ENCODE measurements at regions not wholly inside any gene's neighbourhood (a gene's known extent, or its start where the extent isn't known, plus 50 kb on each side); places are given as distances from the start of the nearest gene placed in this dataset.

DNA sequence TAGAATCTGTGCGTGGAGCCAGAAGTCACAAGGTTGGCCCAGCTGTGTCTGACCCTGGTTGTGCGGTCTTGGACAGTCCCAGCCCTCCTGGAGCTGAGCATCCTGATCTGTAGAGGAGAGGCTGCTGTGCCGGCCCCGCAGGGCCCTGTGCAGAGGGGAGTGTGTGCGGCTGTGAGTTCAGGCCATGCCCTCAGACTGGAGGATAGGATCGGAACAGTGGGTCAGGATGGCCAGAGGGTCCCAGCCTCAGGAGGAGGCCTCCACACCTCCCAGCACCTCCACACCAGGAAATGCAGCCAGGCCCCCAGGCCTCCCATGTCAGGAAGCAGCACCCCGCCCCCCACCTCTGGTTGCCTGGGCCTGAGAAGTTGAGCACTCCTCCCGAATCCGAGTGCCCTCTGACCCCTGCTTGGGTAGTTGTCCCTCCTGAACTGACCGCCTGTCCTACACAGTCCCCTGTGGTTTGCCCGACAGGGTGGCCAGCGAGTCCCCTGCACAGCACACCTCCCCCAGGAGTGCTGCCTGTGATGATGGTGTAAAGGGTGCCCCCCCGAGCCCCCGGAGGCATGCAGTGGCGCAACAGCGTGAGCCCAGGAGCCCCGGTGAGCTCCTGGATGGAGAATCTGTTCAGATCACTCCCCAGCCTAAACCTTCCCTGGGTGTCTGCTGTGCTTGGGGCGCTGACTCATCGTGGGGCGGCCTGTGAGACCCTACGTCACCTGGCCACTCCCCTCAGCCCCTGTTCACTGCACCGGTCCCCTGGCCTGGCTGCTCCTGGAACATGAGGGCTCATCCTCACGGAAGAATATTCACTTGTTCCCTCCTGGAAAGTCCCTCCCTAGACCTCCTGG, 285.2 kb downstream of the SEC14L1 start (continued):
- TF ChIP-seq, protein P1, sequence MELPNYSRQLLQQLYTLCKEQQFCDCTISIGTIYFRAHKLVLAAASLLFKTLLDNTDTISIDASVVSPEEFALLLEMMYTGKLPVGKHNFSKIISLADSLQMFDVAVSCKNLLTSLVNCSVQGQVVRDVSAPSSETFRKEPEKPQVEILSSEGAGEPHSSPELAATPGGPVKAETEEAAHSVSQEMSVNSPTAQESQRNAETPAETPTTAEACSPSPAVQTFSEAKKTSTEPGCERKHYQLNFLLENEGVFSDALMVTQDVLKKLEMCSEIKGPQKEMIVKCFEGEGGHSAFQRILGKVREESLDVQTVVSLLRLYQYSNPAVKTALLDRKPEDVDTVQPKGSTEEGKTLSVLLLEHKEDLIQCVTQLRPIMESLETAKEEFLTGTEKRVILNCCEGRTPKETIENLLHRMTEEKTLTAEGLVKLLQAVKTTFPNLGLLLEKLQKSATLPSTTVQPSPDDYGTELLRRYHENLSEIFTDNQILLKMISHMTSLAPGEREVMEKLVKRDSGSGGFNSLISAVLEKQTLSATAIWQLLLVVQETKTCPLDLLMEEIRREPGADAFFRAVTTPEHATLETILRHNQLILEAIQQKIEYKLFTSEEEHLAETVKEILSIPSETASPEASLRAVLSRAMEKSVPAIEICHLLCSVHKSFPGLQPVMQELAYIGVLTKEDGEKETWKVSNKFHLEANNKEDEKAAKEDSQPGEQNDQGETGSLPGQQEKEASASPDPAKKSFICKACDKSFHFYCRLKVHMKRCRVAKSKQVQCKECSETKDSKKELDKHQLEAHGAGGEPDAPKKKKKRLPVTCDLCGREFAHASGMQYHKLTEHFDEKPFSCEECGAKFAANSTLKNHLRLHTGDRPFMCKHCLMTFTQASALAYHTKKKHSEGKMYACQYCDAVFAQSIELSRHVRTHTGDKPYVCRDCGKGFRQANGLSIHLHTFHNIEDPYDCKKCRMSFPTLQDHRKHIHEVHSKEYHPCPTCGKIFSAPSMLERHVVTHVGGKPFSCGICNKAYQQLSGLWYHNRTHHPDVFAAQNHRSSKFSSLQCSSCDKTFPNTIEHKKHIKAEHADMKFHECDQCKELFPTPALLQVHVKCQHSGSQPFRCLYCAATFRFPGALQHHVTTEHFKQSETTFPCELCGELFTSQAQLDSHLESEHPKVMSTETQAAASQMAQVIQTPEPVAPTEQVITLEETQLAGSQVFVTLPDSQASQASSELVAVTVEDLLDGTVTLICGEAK (IDR thresholded peaks at IDR 0.05) = no peak
- TF ChIP-seq, protein P1 (CRISPR knock-in tag; IDR thresholded peaks at IDR 0.05) = no peak
- TF ChIP-seq, protein P2, sequence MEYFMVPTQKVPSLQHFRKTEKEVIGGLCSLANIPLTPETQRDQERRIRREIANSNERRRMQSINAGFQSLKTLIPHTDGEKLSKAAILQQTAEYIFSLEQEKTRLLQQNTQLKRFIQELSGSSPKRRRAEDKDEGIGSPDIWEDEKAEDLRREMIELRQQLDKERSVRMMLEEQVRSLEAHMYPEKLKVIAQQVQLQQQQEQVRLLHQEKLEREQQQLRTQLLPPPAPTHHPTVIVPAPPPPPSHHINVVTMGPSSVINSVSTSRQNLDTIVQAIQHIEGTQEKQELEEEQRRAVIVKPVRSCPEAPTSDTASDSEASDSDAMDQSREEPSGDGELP (CRISPR knock-in tag; IDR thresholded peaks at IDR 0.05; ENCODE audit: borderline replicate concordance) = no peak
- TF ChIP-seq ILF3 (IDR thresholded peaks at IDR 0.05; ENCODE audit: borderline replicate concordance) (no peak), CSDE1 (IDR thresholded peaks at IDR 0.05) (no peak), TRIM28 (IDR thresholded peaks at IDR 0.05) (no peak), ZBTB8A (IDR thresholded peaks at IDR 0.05; ENCODE audit: partially characterized antibody) (no peak), MCM7 (IDR thresholded peaks at IDR 0.05) (no peak), SMAD3 (CRISPR knock-in tag; conservative IDR thresholded peaks at IDR 0.05) (no peak), MAFK (IDR thresholded peaks at IDR 0.05; ENCODE audit: low read length) (peak; percentile 58; the same call in 1 of the 2 replicates), ZNF175 (CRISPR knock-in tag; IDR thresholded peaks at IDR 0.05; ENCODE audit: low read depth) (no peak), COPS2 (conservative IDR thresholded peaks at IDR 0.05) (no peak), HNRNPL (IDR thresholded peaks at IDR 0.05; ENCODE audit: low read depth, low read length) (no peak), CBFB (CRISPR knock-in tag; IDR thresholded peaks at IDR 0.05) (no peak), ZNF184 (CRISPR knock-in tag; IDR thresholded peaks at IDR 0.05) (no peak)
- TF ChIP-seq, protein P3, sequence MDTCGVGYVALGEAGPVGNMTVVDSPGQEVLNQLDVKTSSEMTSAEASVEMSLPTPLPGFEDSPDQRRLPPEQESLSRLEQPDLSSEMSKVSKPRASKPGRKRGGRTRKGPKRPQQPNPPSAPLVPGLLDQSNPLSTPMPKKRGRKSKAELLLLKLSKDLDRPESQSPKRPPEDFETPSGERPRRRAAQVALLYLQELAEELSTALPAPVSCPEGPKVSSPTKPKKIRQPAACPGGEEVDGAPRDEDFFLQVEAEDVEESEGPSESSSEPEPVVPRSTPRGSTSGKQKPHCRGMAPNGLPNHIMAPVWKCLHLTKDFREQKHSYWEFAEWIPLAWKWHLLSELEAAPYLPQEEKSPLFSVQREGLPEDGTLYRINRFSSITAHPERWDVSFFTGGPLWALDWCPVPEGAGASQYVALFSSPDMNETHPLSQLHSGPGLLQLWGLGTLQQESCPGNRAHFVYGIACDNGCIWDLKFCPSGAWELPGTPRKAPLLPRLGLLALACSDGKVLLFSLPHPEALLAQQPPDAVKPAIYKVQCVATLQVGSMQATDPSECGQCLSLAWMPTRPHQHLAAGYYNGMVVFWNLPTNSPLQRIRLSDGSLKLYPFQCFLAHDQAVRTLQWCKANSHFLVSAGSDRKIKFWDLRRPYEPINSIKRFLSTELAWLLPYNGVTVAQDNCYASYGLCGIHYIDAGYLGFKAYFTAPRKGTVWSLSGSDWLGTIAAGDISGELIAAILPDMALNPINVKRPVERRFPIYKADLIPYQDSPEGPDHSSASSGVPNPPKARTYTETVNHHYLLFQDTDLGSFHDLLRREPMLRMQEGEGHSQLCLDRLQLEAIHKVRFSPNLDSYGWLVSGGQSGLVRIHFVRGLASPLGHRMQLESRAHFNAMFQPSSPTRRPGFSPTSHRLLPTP (IDR thresholded peaks at IDR 0.05; ENCODE audit: borderline replicate concordance, extremely low read depth, insufficient read length) = no peak
